Keratinocyte (primary cell): ENCODE measurements at regions not wholly inside any gene's neighbourhood (a gene's known extent, or its start where the extent isn't known, plus 50 kb on each side); places are given as distances from the start of the nearest gene placed in this dataset.

Experiments
- CTCF ChIP-seq, 3 experiments: IDR thresholded peaks in 1 of 3; conservative IDR thresholded peaks in 1 of 3; optimal IDR thresholded peaks in 1 of 3; 2 replicates in 2 of 3; 3 replicates in 1 of 3; pipeline versions ENCODE3 to v1.5.1; 2011; ENCODE audit warnings: low read length in 3 of 3, mild to moderate bottlenecking in 3 of 3, moderate library complexity in 2 of 3, control low read depth in 1 of 3, inconsistent platforms in 1 of 3; ENCODE audit not compliant: insufficient read depth in 2 of 3; ENCODE audit errors: extremely low read depth in 1 of 3
- EZH2 ChIP-seq: IDR thresholded peaks from one replicate; pipeline ENCODE4 v1.6.1; 2012; ENCODE audit warnings: inconsistent platforms, mild to moderate bottlenecking, low read length, moderate library complexity

- TF ChIP-seq CTCF (optimal IDR thresholded peaks at IDR 0.05 in 1 of 3, IDR thresholded peaks at IDR 0.05 in 1 of 3, conservative IDR thresholded peaks at IDR 0.05 in 1 of 3; ENCODE audit: extremely low read depth in 1 of 3, insufficient read depth in 2 of 3, low read length in 3 of 3) (no peak), EZH2 (no peak)
Observed at GRCh38 chr20:56989516-56989915, 276.9 kb downstream of the BMP7 start.
